Neural cell (in vitro differentiated cells): ENCODE measurements at regions not wholly inside any gene's neighbourhood (a gene's known extent, or its start where the extent isn't known, plus 50 kb on each side); places are given as distances from the start of the nearest gene placed in this dataset.

Experiments
- H2AFZ ChIP-seq: fragments of 200-600, 300-800 bp; sonication (generic), shearing (Covaris generic); 2 replicates; pipeline ENCODE4 v1.6.0; 2014; ENCODE audit warnings: low read depth, mild to moderate bottlenecking, antibody characterized with exemption, low read length, moderate library complexity
- H3F3A ChIP-seq: fragments of 200-600 bp; shearing (Covaris generic); 2 replicates; pipeline ENCODE4 v1.6.1; 2016; ENCODE audit warnings: mild to moderate bottlenecking, moderate library complexity, mixed read lengths, antibody characterized with exemption, low read length; ENCODE audit not compliant: insufficient read depth, poor library complexity, severe bottlenecking
- H3K27ac ChIP-seq: fragments of 200-600, 300-800 bp; sonication (generic), shearing (Covaris generic); 2 replicates; pipeline ENCODE4 v1.5.1; 2014; ENCODE audit warnings: mild to moderate bottlenecking, low read length, moderate library complexity
- H3K27me3 ChIP-seq: fragments of 300-800, 200-600 bp; sonication (generic), shearing (Covaris generic); 2 replicates; pipeline ENCODE4 v1.6.0; 2014; ENCODE audit warnings: mild to moderate bottlenecking, low read depth, low read length, moderate library complexity; ENCODE audit not compliant: insufficient read depth
- H3K36me3 ChIP-seq: fragments of 300-800, 200-600 bp; sonication (generic), shearing (Covaris generic); 2 replicates; pipeline ENCODE4 v1.5.1; 2014; ENCODE audit warnings: mild to moderate bottlenecking, antibody characterized with exemption, low read length, moderate library complexity; ENCODE audit not compliant: insufficient read depth
- H3K4me2 ChIP-seq: fragments of 300-800, 200-600 bp; sonication (generic), shearing (Covaris generic); 2 replicates; pipeline ENCODE4 v1.6.0; 2014; ENCODE audit warnings: mild to moderate bottlenecking, low read length
- H3K4me3 ChIP-seq: fragments of 300-800, 200-600 bp; sonication (generic), shearing (Covaris generic); 2 replicates; pipeline ENCODE4 v1.5.1; 2014; ENCODE audit warnings: mild to moderate bottlenecking, low read length, moderate library complexity
- H3K79me2 ChIP-seq: fragments of 200-600 bp; shearing (Covaris generic); replicated peaks from 2 replicates; pipeline ENCODE4 v1.6.0; 2014; ENCODE audit warnings: mild to moderate bottlenecking, low read length, moderate library complexity; ENCODE audit not compliant: insufficient read depth
- H3K9ac ChIP-seq: fragments of 300-800, 200-600 bp; sonication (generic), shearing (Covaris generic); 2 replicates; pipeline ENCODE4 v1.6.1; 2016; ENCODE audit warnings: mild to moderate bottlenecking, low read length, mixed read lengths
- H3K9me2 ChIP-seq: fragments of 200-600 bp; shearing (Covaris generic); 2 replicates; pipeline ENCODE4 v1.6.1; 2016; ENCODE audit warnings: mild to moderate bottlenecking, low read length, mixed read lengths; ENCODE audit not compliant: insufficient read depth
- H3K9me3 ChIP-seq: fragments of 200-600, 300-800 bp; sonication (generic), shearing (Covaris generic); 2 replicates; pipeline ENCODE4 v1.6.1; 2016; ENCODE audit warnings: mild to moderate bottlenecking, mixed run types, low read length, moderate library complexity, mixed read lengths
- H4K20me1 ChIP-seq: fragments of 200-600 bp; shearing (Covaris generic); 2 replicates; pipeline ENCODE4 v1.6.1; 2016; ENCODE audit warnings: mild to moderate bottlenecking, mixed run types; ENCODE audit not compliant: insufficient read depth
- EP300 ChIP-seq: fragments of 450-650 bp; conservative IDR thresholded peaks from 2 replicates; pipeline ENCODE4 v1.6.1; 2014; ENCODE audit warnings: antibody characterized with exemption, mild to moderate bottlenecking, moderate library complexity; ENCODE audit not compliant: poor library complexity, severe bottlenecking
- EZH2 ChIP-seq: fragments of 200-600, 300-800 bp; shearing (Covaris generic), sonication (generic); IDR thresholded peaks from 2 replicates; pipeline ENCODE4 v1.6.1; 2014; ENCODE audit warnings: antibody characterized with exemption, low read length, borderline replicate concordance, mild to moderate bottlenecking; ENCODE audit not compliant: insufficient read depth, poor library complexity, severe bottlenecking
- MXI1 ChIP-seq: fragments of 450-650 bp; conservative IDR thresholded peaks from 2 replicates; pipeline ENCODE4 v1.6.1; 2014; ENCODE audit warnings: antibody characterized with exemption, mild to moderate bottlenecking; ENCODE audit not compliant: poor library complexity, severe bottlenecking
- POLR2AphosphoS5 ChIP-seq: IDR thresholded peaks from 2 replicates; pipeline ENCODE4 v1.6.1; 2012
- RAD21 ChIP-seq: fragments of 450-650 bp; conservative IDR thresholded peaks from 2 replicates; pipeline ENCODE4 v1.6.1; 2014; ENCODE audit warnings: antibody characterized with exemption, mild to moderate bottlenecking, moderate library complexity
- REST ChIP-seq: IDR thresholded peaks from 2 replicates; pipeline ENCODE4 v1.6.1; 2012; ENCODE audit warnings: borderline replicate concordance
- SMC3 ChIP-seq: fragments of 450-650 bp; conservative IDR thresholded peaks from 2 replicates; pipeline ENCODE4 v1.6.1; 2014; ENCODE audit warnings: antibody characterized with exemption, mild to moderate bottlenecking, moderate library complexity; ENCODE audit not compliant: poor library complexity
- TAF1 ChIP-seq: IDR thresholded peaks from 2 replicates; pipeline ENCODE4 v1.6.1; 2012; ENCODE audit warnings: low read depth
- TF ChIP-seq, protein P1 (sequence below): fragments of 450-650 bp; IDR thresholded peaks from 2 replicates; pipeline ENCODE4 v1.5.1; 2014; ENCODE audit warnings: antibody characterized with exemption, mild to moderate bottlenecking, moderate library complexity; ENCODE audit not compliant: poor library complexity, severe bottlenecking

- Histone ChIP-seq H3K79me2 (no peaks in the 10 kb centered on the region), H3K4me3 (peak overlapping the region; percentile 22), H2AFZ (peak overlapping the region; percentile 11), H3F3A (peaks cover 9% of the 10 kb centered on the region), H3K9ac (peak overlapping the region; percentile 71), H3K27me3 (no peaks in the 10 kb centered on the region), H3K36me3 (no peaks in the 10 kb centered on the region), H3K27ac (peak overlapping the region; percentile 94), H4K20me1 (no peaks in the 10 kb centered on the region), H3K9me3 (no peaks in the 10 kb centered on the region), H3K4me2 (no peak overlapping the region), H3K9me2 (no peaks in the 10 kb centered on the region)
- TF ChIP-seq, protein P1, sequence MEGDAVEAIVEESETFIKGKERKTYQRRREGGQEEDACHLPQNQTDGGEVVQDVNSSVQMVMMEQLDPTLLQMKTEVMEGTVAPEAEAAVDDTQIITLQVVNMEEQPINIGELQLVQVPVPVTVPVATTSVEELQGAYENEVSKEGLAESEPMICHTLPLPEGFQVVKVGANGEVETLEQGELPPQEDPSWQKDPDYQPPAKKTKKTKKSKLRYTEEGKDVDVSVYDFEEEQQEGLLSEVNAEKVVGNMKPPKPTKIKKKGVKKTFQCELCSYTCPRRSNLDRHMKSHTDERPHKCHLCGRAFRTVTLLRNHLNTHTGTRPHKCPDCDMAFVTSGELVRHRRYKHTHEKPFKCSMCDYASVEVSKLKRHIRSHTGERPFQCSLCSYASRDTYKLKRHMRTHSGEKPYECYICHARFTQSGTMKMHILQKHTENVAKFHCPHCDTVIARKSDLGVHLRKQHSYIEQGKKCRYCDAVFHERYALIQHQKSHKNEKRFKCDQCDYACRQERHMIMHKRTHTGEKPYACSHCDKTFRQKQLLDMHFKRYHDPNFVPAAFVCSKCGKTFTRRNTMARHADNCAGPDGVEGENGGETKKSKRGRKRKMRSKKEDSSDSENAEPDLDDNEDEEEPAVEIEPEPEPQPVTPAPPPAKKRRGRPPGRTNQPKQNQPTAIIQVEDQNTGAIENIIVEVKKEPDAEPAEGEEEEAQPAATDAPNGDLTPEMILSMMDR = peak; percentile 93
- TF ChIP-seq RAD21 = peak; percentile 98
- no peak for TF ChIP-seq EZH2
- TF ChIP-seq TAF1 = no peak
- TF ChIP-seq MXI1 = no peak
- peak; percentile 24 for TF ChIP-seq POLR2AphosphoS5
- no peak for TF ChIP-seq EP300
- no peak for TF ChIP-seq REST
- peak; percentile 94 for TF ChIP-seq SMC3
Observed at GRCh38 chr5:158174918-158175851, 316.2 kb upstream of the CLINT1 start.

DNA sequence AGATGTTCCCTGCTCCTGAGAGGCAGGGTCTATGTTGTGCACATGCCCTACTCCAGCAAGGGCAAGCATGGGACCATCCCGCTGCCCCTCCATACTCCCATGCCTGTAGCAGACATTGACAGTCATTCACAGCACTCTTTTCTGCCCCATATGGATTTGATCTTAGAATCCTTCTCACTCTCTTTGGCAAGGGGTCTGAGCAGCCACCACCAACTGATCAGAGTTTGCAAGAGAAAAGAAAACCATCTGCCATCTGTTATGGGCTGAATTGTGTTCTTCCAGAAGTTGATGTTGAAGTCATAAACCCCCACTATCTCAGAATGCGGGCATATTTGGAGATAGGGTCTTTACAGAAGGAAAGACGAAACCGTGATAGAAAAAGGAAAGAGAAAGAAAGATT, 315.1 kb upstream of the CLINT1 start:
- Histone ChIP-seq H3K79me2 (no peaks in the 10 kb centered on the region), H3K9ac (no peak overlapping the region), H3K9me3 (no peaks in the 10 kb centered on the region), H3K4me2 (no peak overlapping the region), H3K27me3 (no peaks in the 10 kb centered on the region), H3K4me3 (no peak overlapping the region), H3K9me2 (no peaks in the 10 kb centered on the region), H2AFZ (no peak overlapping the region), H3K36me3 (no peaks in the 10 kb centered on the region), H3F3A (peaks cover 9% of the 10 kb centered on the region), H3K27ac (peak overlapping the region; percentile 33), H4K20me1 (no peaks in the 10 kb centered on the region)
- TF ChIP-seq, protein P1 = no peak
- TF ChIP-seq POLR2AphosphoS5 (no peak), SMC3 (no peak), RAD21 (no peak), EZH2 (no peak)
